GM18505 (cell line): ENCODE measurements at regions not wholly inside any gene's neighbourhood (a gene's known extent, or its start where the extent isn't known, plus 50 kb on each side); places are given as distances from the start of the nearest gene placed in this dataset.

Source experiments
- ATAC-seq: cut with Tn5 transposase; IDR thresholded peaks from one replicate; pipeline ENCODE4 v1.9.1; 2021; ENCODE audit not compliant: unreplicated experiment
- POLR2A ChIP-seq: IDR thresholded peaks from 4 replicates; pipeline ENCODE4 v1.6.1; 2011; ENCODE audit warnings: borderline replicate concordance; ENCODE audit not compliant: insufficient read depth, insufficient read length; ENCODE audit errors: extremely low read depth

DNA sequence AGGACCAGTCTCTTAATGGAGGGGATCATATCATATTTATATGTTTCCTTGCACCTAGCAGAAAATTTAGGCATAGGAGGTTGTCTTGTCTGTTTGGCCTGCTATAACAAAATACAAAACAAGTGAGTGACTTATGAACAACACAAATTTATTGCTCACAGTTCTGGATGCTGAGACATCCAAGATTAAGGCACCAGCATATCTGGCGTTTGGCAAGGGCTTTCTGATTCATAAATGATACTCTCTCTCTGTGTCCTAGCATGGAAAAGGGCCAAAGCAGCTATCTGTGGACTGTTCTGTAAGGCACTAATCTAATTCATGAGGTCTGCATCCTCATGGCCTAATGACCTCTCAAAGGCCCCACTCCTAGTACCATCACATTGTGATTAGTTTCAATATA lies 683.0 kb downstream of the NR2F2 start:
- no peak for TF ChIP-seq POLR2A
- no peak for ATAC-seq

DNA sequence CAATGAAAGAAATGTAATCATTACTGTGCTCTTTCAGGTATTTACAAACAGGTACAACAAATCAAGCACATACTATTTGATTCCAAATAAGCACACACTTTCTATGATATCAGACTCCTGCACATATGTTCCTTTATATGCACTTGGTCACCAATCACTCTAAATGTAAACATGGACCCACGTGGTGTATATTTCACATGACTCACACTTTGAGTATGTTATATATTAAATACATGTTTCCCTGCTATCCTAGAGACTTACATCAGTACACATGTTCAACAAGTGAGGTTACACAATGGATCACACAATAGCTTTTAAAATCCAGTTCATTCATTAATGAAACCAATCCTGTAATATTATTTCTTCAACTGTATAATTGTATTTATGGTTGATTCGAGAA lies 683.5 kb downstream of the NR2F2 start:
- no peak for ATAC-seq
- no peak for TF ChIP-seq POLR2A

GRCh38 chr15:97023488-97023844 lies 693.0 kb downstream of the NR2F2 start:
- no peak for ATAC-seq
- no peak for TF ChIP-seq POLR2A

DNA sequence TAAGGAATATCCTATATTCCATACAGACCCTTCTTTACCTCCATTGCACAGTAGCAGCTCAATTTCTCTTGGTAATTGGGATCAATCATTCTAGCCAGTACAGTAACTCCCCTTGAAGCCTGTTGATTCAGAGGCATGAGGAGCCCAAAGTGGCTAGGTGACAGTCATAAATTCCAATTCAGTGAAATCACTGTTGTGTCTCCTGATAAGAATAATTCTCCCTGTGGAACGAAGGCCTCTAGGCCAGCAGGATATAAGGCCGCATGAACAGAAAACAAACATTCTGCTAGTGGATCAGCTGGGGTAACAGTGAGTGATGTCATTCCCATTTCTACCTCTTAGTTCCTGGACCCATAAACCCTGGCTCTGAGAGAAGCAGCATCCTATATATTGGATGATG lies 696.3 kb downstream of the NR2F2 start:
- no peak for ATAC-seq
- TF ChIP-seq POLR2A, result no peak

DNA sequence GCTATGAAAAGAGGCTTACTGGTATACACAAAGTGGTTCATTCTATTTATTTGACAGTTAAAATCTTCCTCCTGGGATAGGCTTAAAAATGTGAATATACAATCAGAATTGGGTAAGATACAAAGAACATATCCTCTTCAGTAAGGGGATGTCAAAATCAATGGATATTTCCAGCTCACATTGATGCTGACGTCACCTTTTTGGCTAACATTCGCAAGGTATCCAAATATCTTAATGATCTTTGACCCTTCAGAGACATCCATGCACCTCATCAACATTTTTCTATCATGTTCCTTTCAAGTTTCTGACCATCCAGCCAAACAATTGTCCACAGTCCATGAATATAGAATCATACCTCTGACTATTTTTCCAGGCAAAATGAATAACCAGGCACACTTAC lies 697.3 kb downstream of the NR2F2 start:
- TF ChIP-seq POLR2A, result no peak

GRCh38 chr15:97030251-97030650 lies 699.8 kb downstream of the NR2F2 start:
- TF ChIP-seq POLR2A, result no peak
- ATAC-seq, result no peak

More for the DNA sequence above, 697.3 kb downstream of the NR2F2 start:
- no peak for ATAC-seq

- ATAC-seq, result no peak
- TF ChIP-seq POLR2A, result no peak
These were observed 705.8 kb downstream of the NR2F2 start for GRCh38 chr15:97036301-97036700.

DNA sequence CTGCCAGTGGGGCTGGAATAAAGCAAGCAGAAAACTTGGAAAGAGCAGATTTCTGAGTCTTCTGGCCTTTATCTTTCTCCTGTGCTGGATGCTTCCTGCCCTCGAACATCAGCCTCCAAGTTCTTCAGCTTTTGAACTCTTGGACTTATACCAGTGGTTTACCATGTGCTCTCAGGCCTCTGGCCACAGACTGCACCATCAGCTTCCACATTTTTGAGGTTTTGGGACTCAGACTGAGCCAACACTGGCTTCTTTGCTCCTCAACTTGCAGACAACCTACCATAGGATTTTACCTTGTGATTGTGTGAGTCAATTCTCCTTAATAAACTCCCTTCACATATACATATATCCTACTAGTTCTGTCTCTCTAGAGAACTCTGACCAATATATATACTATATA lies 706.6 kb downstream of the NR2F2 start:
- no peak for TF ChIP-seq POLR2A
- ATAC-seq, result no peak

DNA sequence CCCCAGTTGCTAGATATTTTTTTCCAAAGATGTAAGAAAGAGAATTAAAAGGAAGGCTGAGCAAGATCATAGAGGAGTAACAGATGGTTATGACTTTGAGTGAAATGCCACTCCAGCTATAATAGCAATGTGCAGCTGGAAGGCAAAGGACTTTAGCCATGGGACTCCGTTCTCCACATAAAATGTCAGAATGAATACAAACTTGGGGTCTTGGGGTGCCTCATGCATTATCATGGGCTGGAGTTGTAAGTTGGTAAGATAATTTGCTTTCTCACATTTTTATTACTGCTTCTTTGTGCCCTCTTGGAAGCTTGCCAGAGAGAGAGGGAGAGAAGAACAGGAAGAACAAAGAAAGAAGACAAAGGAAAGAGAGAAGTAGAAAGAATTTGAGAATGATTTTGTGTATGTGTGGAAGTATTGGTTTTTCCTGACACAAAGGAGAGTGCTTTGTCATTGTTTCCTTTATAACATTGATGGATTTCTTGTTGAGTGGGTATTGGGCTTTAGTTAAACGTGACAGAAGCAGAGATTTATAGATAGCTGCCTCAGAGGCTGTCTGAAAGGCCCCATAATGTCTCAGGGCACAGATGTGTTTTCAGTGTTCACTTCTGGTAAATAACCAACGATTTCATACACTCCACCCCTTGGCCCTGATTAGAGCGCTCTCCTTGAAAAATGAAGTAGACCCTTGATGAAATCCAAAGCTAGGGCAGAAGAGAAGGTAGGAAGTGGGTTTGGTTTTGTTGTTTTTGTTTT lies 715.3 kb downstream of the NR2F2 start:
- no peak for ATAC-seq
- TF ChIP-seq POLR2A, result no peak

DNA sequence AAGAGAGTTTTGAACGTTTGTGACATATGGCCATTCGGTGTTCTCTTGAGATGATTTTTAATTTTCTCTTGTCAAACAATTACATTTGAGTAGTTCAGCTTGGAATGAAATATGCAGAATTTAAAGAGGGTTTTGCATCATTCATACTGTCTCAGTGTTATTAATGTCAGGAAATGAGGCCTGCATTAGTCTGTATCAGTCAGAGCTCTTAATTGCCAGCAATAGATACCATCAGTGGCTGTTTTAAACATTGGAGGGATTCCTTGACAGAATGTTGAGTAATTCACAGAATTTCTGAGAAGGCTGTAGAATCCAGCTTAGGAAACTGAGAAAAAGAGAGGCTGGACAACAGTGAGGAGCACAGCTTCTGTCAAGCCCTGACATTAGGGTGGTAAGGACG lies 722.0 kb downstream of the NR2F2 start:
- TF ChIP-seq POLR2A, result no peak
- ATAC-seq, result no peak

DNA sequence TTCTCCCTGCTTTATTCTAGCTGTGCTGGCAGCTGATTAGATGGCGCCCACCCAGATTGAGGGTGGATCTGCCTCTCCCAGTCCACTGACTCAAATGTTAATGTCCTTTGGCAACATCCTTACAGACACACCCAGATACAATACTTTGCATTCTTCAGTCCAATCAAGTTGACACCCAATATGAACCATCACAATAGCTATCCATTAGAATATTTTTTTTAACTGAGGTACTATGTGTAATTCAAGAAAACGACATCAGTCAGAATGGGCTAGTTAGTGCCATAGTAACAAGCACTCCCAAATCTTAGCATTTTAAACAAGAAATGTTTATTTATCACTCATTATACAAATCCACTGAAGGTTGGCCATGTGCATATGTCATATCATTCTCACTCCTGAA lies 723.1 kb downstream of the NR2F2 start:
- TF ChIP-seq POLR2A, result no peak
- no peak for ATAC-seq

- TF ChIP-seq POLR2A, result no peak
- no peak for ATAC-seq
These were observed 727.0 kb downstream of the NR2F2 start for GRCh38 chr15:97057503-97057902.

- no peak for TF ChIP-seq POLR2A
- no peak for ATAC-seq
These were observed 728.8 kb downstream of the NR2F2 start for GRCh38 chr15:97059281-97059680.

DNA sequence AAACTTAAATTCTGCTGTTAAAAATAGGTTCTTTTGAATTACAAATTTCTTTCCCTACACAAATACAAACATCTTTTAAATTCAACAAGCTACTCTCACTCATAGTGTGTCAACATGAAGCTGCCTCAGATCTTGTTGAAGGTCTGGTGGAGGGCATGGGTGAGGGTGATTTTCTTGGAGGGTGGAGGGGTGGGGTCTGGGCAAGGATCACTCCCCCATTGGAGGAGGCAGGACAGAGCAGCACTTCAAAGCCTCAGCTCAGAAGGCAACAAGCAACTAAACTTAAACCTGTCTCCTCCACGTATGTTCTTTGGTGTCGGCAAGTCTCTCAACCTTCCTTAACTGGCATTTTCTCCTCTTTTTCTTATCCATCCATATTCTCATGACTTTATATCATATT lies 730.9 kb downstream of the NR2F2 start:
- no peak for ATAC-seq
- no peak for TF ChIP-seq POLR2A

GRCh38 chr15:97071668-97072067 lies 741.2 kb downstream of the NR2F2 start:
- no peak for ATAC-seq

More at GRCh38 chr15:97071668-97072067, 741.2 kb downstream of the NR2F2 start:
- no peak for TF ChIP-seq POLR2A
